Ishikawa (cell line): ENCODE measurements at regions not wholly inside any gene's neighbourhood (a gene's known extent, or its start where the extent isn't known, plus 50 kb on each side); places are given as distances from the start of the nearest gene placed in this dataset.

Source experiments
- EP300 ChIP-seq: IDR thresholded peaks from 2 replicates; pipeline ENCODE4 v1.6.1; 2012; ENCODE audit warnings: borderline replicate concordance
- REST ChIP-seq: IDR thresholded peaks from 2 replicates; pipeline ENCODE4 v1.6.1; 2012; ENCODE audit warnings: low read depth, mild to moderate bottlenecking
- TEAD4 ChIP-seq: IDR thresholded peaks from 2 replicates; pipeline ENCODE4 v1.6.1; 2012
- TF ChIP-seq, protein P1 (sequence below): IDR thresholded peaks from 2 replicates; pipeline ENCODE4 v1.6.1; 2012

DNA sequence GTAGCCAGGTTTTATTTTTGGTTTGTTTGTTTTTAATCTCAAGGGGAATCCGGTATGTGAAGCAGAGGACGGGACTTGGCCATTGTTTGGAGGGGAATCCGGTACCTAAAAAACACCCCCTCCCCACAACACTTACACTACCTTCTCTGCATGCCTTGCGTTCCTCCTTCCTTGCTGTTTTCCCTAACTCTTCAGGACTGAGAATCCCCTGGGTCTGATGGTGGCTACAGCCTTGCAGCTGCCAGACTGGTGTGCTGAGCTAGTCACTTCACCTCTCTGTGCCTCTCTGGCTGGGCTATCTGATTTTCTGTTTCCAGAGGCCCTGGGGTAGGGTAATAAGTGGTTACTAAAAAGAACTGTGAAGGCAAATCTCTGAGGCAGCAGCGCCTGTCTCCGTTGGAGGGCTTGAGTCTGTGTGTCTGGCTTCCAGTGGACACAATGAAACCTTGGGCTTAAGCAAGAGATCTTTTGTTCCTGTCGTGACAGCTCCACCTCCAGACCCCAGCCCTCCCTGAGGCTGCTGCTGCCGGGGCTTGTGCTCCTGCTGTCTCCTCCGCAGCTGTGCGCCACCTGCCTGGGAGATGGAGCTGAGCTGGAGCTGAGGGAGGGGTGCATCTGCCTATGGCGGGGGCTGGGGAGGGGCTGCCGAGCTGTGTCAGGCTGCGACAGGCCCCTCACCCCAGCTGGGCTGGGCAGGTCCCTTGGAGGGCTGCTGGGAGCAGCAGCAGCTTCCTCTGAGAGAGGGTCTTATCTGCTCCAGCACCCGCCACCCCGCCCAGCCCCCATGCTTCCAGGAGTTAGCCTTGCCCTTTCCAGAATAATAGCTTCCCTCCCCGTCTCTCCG is 65.8 kb upstream of the CCDC167 start:
- TF ChIP-seq, protein P1, sequence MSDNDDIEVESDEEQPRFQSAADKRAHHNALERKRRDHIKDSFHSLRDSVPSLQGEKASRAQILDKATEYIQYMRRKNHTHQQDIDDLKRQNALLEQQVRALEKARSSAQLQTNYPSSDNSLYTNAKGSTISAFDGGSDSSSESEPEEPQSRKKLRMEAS: no peak
- TF ChIP-seq EP300: no peak
- no peak for TF ChIP-seq REST
- TF ChIP-seq TEAD4: no peak
